ENCODE measurements at regions not wholly inside any gene's neighbourhood (a gene's known extent, or its start where the extent isn't known, plus 50 kb on each side); places are given as distances from the start of the nearest gene placed in this dataset.
A peak's percentile ranks its signal among the peaks of the same experiment; 100 is the strongest.

DNA sequence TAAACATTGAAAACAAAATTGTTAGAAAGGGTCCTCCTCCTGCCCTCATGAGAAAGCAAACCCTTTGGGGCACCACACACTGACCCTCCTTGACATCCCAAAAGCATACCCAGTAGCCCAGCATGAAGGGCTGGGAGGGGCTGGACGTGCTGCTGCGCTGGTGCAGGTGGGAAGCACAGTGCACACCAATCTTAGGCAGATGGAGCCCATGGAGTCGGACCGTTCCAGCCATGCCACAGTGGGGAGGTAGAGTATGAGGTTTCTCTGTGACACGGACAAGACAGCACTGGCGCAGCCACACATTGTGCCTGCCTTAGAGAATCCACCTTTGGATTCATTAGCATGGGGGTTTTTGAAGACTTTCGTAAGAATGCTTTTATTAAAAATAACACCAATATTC is 544.2 kb upstream of the FRG1 start:
- no peak for DNase-seq (ENCODE audit: low read depth)
- H3K4me3 ChIP-seq (ENCODE audit: low read length): no peak overlapping the region
- TF ChIP-seq, protein P1, sequence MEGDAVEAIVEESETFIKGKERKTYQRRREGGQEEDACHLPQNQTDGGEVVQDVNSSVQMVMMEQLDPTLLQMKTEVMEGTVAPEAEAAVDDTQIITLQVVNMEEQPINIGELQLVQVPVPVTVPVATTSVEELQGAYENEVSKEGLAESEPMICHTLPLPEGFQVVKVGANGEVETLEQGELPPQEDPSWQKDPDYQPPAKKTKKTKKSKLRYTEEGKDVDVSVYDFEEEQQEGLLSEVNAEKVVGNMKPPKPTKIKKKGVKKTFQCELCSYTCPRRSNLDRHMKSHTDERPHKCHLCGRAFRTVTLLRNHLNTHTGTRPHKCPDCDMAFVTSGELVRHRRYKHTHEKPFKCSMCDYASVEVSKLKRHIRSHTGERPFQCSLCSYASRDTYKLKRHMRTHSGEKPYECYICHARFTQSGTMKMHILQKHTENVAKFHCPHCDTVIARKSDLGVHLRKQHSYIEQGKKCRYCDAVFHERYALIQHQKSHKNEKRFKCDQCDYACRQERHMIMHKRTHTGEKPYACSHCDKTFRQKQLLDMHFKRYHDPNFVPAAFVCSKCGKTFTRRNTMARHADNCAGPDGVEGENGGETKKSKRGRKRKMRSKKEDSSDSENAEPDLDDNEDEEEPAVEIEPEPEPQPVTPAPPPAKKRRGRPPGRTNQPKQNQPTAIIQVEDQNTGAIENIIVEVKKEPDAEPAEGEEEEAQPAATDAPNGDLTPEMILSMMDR (IDR thresholded peaks at IDR 0.05; ENCODE audit: insufficient read depth, low read depth, low read length, missing control alignments): no peak

DNA sequence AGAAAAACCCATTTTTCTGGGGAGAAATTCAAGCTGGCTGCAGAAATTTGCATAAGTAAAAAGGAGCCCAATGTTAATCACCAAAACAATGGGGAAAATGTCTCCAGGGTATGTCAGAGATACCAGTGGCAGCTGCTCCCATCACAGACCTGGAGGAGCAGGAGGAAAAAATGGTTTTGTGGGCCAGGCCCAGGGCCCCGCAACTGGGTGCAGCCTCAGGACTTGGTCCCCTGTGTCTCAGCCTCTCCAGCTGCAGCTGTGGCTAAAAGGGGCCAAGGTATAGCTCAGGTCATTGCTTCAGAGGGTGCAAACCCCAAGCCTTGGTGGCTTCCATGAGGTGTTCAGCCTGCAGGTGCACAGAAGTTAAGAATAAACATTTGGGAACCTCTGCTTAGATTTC is 536.4 kb upstream of the FRG1 start:
- no peak overlapping the region for H3K4me3 ChIP-seq (ENCODE audit: low read length)
- no peak for DNase-seq (ENCODE audit: low read depth)
- TF ChIP-seq, protein P1 (IDR thresholded peaks at IDR 0.05; ENCODE audit: insufficient read depth, low read depth, low read length, missing control alignments): no peak

DNA sequence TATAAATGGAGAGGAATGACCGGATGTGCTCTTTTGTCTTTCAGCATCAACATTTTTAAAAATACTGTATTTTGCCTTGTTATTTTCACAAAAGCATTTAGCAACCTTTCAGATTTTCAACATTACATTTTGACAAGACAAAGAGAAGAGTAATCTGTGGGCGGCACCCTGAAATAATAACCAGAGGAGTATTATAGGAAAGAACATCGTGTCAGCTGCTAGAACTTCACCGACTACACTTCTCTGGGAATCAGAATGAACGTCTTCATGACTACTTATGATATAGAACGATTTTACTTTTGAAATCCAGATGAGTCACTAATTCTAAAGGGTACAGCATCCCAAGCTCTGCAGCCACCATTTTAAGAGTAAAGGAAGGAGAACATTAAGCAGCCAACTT is 531.5 kb upstream of the FRG1 start:
- H3K4me3 ChIP-seq (ENCODE audit: low read length): no peak overlapping the region
- TF ChIP-seq, protein P1 (IDR thresholded peaks at IDR 0.05; ENCODE audit: insufficient read depth, low read depth, low read length, missing control alignments): no peak
- no peak for DNase-seq (ENCODE audit: low read depth)

GRCh38 chr4:189414021-189414420 is 526.7 kb upstream of the FRG1 start:
- DNase-seq (ENCODE audit: low read depth): no peak
- TF ChIP-seq, protein P1 (IDR thresholded peaks at IDR 0.05; ENCODE audit: insufficient read depth, low read depth, low read length, missing control alignments): no peak
- H3K4me3 ChIP-seq (ENCODE audit: low read length): no peak overlapping the region

GRCh38 chr4:189420572-189420971 is 520.1 kb upstream of the FRG1 start:
- TF ChIP-seq, protein P1 (IDR thresholded peaks at IDR 0.05; ENCODE audit: insufficient read depth, low read depth, low read length, missing control alignments): no peak
- H3K4me3 ChIP-seq (ENCODE audit: low read length): no peak overlapping the region

GRCh38 chr4:189436207-189436606 is 504.5 kb upstream of the FRG1 start:
- H3K4me3 ChIP-seq (ENCODE audit: low read length): no peak overlapping the region
- DNase-seq (ENCODE audit: low read depth): peak; percentile 2
- TF ChIP-seq, protein P1 (IDR thresholded peaks at IDR 0.05; ENCODE audit: insufficient read depth, low read depth, low read length, missing control alignments): no peak

More at GRCh38 chr4:189420572-189420971, 520.1 kb upstream of the FRG1 start:
- DNase-seq (ENCODE audit: low read depth): no peak

DNA sequence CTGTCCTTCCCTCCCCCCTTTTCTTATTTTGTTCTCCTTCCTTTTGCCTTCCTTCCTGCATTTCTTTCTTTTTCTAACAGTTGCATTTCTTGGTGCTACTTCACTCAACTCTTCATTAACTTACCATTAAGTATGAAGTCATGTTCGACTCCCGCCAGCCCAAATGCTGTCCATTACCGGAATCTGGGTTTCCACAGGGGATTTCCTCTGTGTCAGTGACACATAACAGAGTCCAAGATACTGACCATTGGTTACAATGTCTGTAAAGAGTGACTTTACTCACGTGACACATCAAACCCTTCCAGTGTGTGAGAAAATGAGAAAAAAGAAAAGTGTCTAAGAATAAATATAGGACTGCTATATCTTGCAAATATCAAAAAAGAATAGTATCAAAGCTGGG is 500.0 kb upstream of the FRG1 start:
- TF ChIP-seq, protein P1 (IDR thresholded peaks at IDR 0.05; ENCODE audit: insufficient read depth, low read depth, low read length, missing control alignments): no peak
- no peak overlapping the region for H3K4me3 ChIP-seq (ENCODE audit: low read length)
- DNase-seq (ENCODE audit: low read depth): no peak
